A549 (cell line): ENCODE measurements at regions not wholly inside any gene's neighbourhood (a gene's known extent, or its start where the extent isn't known, plus 50 kb on each side); places are given as distances from the start of the nearest gene placed in this dataset.

Experiments used
- ATAC-seq, 2 experiments: fragments of 200-7000 bp in 1 of 2; fragments of >200 bp in 1 of 2; cut with Nextera tagmentation in 1 of 2; cut with Tn5 transposase in 1 of 2; 3 replicates each; pipeline versions ENCODE4 v1.8.0 to v1.9.1; 2018 to 2020; ENCODE audit warnings: mild to moderate bottlenecking in 1 of 2, moderate library complexity in 1 of 2
- CTCF ChIA-PET: fragments of 300-600 bp; sonication (Branson Sonifier 250); formaldehyde crosslinking; extraction: SDS; loops from one replicate; lab custom pipeline; 2021; ENCODE audit warnings: antibody characterized with exemption, inconsistent platforms; lab: Yijun Ruan, JAX
- POLR2A ChIA-PET: fragments of 350-600 bp; formaldehyde crosslinking; extraction: SDS; loops from one replicate; lab custom pipeline; 2021; ENCODE audit warnings: antibody characterized with exemption, inconsistent platforms; lab: Yijun Ruan, JAX
- DNase-seq, 2 experiments: peaks; one replicate each; pipeline versions ENCODE4 v3.0.0 to v3.0.0-alpha.2; 2011 to 2016; ENCODE audit warnings: low read depth in 1 of 2, low spot score in 1 of 2
- FAIRE-seq: peaks from 2 replicates; lab custom pipeline; 2011; peaks lifted over from hg19 to GRCh38; lab: Jason Lieb, UNC
- H3K27ac ChIP-seq, 2 experiments: fragments of >200 bp; sonication (Bioruptor Twin); formaldehyde crosslinking; 3 replicates each; pipeline ENCODE4 v1.5.1; 2016 to 2017
- H3K4me1 ChIP-seq: fragments of >200 bp; sonication (Bioruptor Twin); formaldehyde crosslinking; 3 replicates; pipeline ENCODE4 v1.6.1; 2016
- H3K4me2 ChIP-seq: fragments of >200 bp; sonication (Bioruptor Twin); formaldehyde crosslinking; 3 replicates; pipeline ENCODE4 v1.6.1; 2016
- H3K4me3 ChIP-seq: fragments of >200 bp; sonication (Bioruptor Twin); formaldehyde crosslinking; 3 replicates; pipeline ENCODE4 v1.5.1; 2016
- H3K9me3 ChIP-seq: fragments of >200 bp; sonication (Bioruptor Twin); formaldehyde crosslinking; 3 replicates; pipeline ENCODE4 v1.6.1; 2016
- CBX2 ChIP-seq: fragments of 200-600 bp; sonication (generic); IDR thresholded peaks from 2 replicates; pipeline ENCODE4 v1.6.1; 2016; ENCODE audit warnings: low read depth, mild to moderate bottlenecking, borderline replicate concordance
- CEBPB ChIP-seq, 2 experiments: fragments of >200 bp in 1 of 2; sonication (Bioruptor Twin) in 1 of 2; formaldehyde crosslinking in 1 of 2; IDR thresholded peaks; 2 replicates each; pipeline ENCODE4 v1.6.1; 2012 to 2016
- EP300 ChIP-seq, 2 experiments: fragments of >200 bp; sonication (Bioruptor Twin); formaldehyde crosslinking; IDR thresholded peaks; 2 replicates in 1 of 2; 3 replicates in 1 of 2; pipeline ENCODE4 v1.6.1; 2016 to 2017
- FOXS1 ChIP-seq: fragments of 250-450 bp; sonication (Bioruptor Pico); IDR thresholded peaks from 2 replicates; pipeline ENCODE4 v1.5.0; 2020; ENCODE audit warnings: mild to moderate bottlenecking, moderate library complexity
- HDAC2 ChIP-seq: fragments of 200-600 bp; sonication (generic); IDR thresholded peaks from 2 replicates; pipeline ENCODE4 v1.6.1; 2016
- KDM5A ChIP-seq: fragments of 200-600 bp; sonication (generic); IDR thresholded peaks from 2 replicates; pipeline ENCODE4 v1.6.1; 2016; ENCODE audit warnings: antibody characterized with exemption, mild to moderate bottlenecking
- MYC ChIP-seq: IDR thresholded peaks from 2 replicates; pipeline ENCODE4 v1.6.1; 2012; ENCODE audit warnings: mild to moderate bottlenecking, inconsistent platforms, low read length, improper control_type of control experiment, borderline replicate concordance
- POLR2A ChIP-seq: IDR thresholded peaks from 2 replicates; pipeline ENCODE4 v1.6.1; 2012; ENCODE audit warnings: mild to moderate bottlenecking, low read length
- RCOR1 ChIP-seq: fragments of 150-350 bp; IDR thresholded peaks from 2 replicates; pipeline ENCODE4 v1.6.1; 2014; ENCODE audit warnings: antibody characterized with exemption, low read length, low read depth
- RFX5 ChIP-seq: fragments of 450-650 bp; IDR thresholded peaks from 2 replicates; pipeline ENCODE4 v1.7.1; 2014; ENCODE audit warnings: antibody characterized with exemption, mild to moderate bottlenecking, moderate library complexity
- RNF2 ChIP-seq: fragments of 200-600 bp; sonication (generic); IDR thresholded peaks from 2 replicates; pipeline ENCODE4 v1.6.1; 2016; ENCODE audit warnings: low read depth, mild to moderate bottlenecking, antibody characterized with exemption, moderate library complexity, borderline replicate concordance
- TFCP2L1 ChIP-seq: fragments of 250-450 bp; sonication (Bioruptor Pico); IDR thresholded peaks from 2 replicates; pipeline ENCODE4 v1.5.0; 2021; ENCODE audit warnings: mild to moderate bottlenecking
- TP53 ChIP-seq: fragments of 250-450 bp; sonication (Bioruptor Pico); IDR thresholded peaks from 2 replicates; pipeline ENCODE4 v1.5.0; 2021; ENCODE audit warnings: mild to moderate bottlenecking, moderate library complexity
- ZFP36 ChIP-seq: fragments of 450-650 bp; IDR thresholded peaks from 2 replicates; pipeline ENCODE4 v1.6.1; 2014; ENCODE audit warnings: borderline replicate concordance; ENCODE audit not compliant: partially characterized antibody
- WGBS: methylation state at CpG from one replicate; pipeline ENCODE4 v1.1.6; 2017; ENCODE audit errors: missing lambda C conversion rate; 5-methylcytosine and 5-hydroxymethylcytosine counted together
- TF ChIP-seq, protein P1 (sequence below): IDR thresholded peaks from 2 replicates; pipeline ENCODE4 v1.6.1; 2012
- TF ChIP-seq, protein P2 (sequence below): fragments of 200-600 bp; sonication (generic); IDR thresholded peaks from 2 replicates; pipeline ENCODE4 v1.6.1; 2016; ENCODE audit warnings: antibody characterized with exemption, mild to moderate bottlenecking, moderate library complexity
- TF ChIP-seq, protein P3 (sequence below): fragments of >200 bp; sonication (Bioruptor Twin); formaldehyde crosslinking; IDR thresholded peaks from 3 replicates; pipeline ENCODE4 v1.6.1; 2016
- TF ChIP-seq, protein P4 (sequence below): fragments of 150-350 bp; IDR thresholded peaks from 2 replicates; pipeline ENCODE4 v1.6.1; 2014; ENCODE audit warnings: low read depth, mild to moderate bottlenecking, low read length
- TF ChIP-seq, protein P5 (sequence below): IDR thresholded peaks from 2 replicates; pipeline ENCODE4 v1.6.1; 2012
- TF ChIP-seq, protein P6 (sequence below): fragments of 250-450 bp; sonication (Bioruptor Pico); IDR thresholded peaks from 2 replicates; pipeline ENCODE4 v1.5.0; 2020; ENCODE audit warnings: low read depth, mild to moderate bottlenecking, moderate library complexity

DNA sequence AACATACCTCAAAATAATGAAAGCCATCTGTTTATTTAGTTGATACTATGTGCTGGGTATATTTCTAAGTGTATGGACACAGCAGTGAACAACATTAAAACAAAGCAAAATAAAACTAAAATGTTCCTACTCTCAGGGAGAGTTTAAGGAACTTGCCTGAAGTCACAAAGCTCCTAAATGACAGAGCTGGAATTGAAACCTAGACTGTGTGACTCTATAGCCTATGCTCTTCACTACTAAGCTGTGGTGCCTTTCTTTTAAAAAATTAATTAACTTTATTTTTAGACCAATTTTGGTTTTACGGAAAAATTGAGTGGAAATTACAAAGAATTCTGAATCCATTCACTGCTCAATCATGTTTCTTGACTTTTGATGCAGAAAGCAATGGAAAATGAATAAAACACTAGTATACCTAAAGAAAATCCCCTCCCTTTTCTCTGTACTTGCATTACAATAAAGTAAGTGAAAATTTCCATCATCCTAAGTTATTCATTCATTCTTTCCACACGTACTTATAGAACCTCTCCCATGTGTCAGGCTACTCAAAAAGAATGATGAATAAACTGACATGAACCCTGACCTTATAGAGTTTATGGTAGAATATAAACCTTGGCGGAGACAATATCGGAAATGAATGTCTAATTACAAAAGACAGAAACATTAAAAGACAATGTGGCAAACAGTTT is 189.8 kb upstream of the RBMS3 start:
- Histone ChIP-seq H3K4me2 (no peak overlapping the region), H3K27ac (no peak overlapping the region), H3K4me1 (no peaks in the 10 kb centered on the region), H3K4me3 (no peak overlapping the region), H3K9me3 (no peaks in the 10 kb centered on the region)
- TF ChIP-seq EP300 (IDR thresholded peaks at IDR 0.05) (no peak), MYC (no peak), KDM5A (no peak), RNF2 (no peak), POLR2A (no peak), RCOR1 (no peak), TFCP2L1 (CRISPR knock-in tag) (no peak), CEBPB (IDR thresholded peaks at IDR 0.05) (no peak), FOXS1 (no peak), ZFP36 (no peak), RFX5 (no peak)
- TF ChIP-seq, protein P1, sequence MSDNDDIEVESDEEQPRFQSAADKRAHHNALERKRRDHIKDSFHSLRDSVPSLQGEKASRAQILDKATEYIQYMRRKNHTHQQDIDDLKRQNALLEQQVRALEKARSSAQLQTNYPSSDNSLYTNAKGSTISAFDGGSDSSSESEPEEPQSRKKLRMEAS: no peak
- TF ChIP-seq, protein P2, sequence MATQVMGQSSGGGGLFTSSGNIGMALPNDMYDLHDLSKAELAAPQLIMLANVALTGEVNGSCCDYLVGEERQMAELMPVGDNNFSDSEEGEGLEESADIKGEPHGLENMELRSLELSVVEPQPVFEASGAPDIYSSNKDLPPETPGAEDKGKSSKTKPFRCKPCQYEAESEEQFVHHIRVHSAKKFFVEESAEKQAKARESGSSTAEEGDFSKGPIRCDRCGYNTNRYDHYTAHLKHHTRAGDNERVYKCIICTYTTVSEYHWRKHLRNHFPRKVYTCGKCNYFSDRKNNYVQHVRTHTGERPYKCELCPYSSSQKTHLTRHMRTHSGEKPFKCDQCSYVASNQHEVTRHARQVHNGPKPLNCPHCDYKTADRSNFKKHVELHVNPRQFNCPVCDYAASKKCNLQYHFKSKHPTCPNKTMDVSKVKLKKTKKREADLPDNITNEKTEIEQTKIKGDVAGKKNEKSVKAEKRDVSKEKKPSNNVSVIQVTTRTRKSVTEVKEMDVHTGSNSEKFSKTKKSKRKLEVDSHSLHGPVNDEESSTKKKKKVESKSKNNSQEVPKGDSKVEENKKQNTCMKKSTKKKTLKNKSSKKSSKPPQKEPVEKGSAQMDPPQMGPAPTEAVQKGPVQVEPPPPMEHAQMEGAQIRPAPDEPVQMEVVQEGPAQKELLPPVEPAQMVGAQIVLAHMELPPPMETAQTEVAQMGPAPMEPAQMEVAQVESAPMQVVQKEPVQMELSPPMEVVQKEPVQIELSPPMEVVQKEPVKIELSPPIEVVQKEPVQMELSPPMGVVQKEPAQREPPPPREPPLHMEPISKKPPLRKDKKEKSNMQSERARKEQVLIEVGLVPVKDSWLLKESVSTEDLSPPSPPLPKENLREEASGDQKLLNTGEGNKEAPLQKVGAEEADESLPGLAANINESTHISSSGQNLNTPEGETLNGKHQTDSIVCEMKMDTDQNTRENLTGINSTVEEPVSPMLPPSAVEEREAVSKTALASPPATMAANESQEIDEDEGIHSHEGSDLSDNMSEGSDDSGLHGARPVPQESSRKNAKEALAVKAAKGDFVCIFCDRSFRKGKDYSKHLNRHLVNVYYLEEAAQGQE: no peak
- TF ChIP-seq, protein P3, sequence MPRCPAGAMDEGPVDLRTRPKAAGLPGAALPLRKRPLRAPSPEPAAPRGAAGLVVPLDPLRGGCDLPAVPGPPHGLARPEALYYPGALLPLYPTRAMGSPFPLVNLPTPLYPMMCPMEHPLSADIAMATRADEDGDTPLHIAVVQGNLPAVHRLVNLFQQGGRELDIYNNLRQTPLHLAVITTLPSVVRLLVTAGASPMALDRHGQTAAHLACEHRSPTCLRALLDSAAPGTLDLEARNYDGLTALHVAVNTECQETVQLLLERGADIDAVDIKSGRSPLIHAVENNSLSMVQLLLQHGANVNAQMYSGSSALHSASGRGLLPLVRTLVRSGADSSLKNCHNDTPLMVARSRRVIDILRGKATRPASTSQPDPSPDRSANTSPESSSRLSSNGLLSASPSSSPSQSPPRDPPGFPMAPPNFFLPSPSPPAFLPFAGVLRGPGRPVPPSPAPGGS: no peak
- TF ChIP-seq, protein P4, sequence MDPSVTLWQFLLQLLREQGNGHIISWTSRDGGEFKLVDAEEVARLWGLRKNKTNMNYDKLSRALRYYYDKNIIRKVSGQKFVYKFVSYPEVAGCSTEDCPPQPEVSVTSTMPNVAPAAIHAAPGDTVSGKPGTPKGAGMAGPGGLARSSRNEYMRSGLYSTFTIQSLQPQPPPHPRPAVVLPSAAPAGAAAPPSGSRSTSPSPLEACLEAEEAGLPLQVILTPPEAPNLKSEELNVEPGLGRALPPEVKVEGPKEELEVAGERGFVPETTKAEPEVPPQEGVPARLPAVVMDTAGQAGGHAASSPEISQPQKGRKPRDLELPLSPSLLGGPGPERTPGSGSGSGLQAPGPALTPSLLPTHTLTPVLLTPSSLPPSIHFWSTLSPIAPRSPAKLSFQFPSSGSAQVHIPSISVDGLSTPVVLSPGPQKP: no peak
- TF ChIP-seq, protein P5, sequence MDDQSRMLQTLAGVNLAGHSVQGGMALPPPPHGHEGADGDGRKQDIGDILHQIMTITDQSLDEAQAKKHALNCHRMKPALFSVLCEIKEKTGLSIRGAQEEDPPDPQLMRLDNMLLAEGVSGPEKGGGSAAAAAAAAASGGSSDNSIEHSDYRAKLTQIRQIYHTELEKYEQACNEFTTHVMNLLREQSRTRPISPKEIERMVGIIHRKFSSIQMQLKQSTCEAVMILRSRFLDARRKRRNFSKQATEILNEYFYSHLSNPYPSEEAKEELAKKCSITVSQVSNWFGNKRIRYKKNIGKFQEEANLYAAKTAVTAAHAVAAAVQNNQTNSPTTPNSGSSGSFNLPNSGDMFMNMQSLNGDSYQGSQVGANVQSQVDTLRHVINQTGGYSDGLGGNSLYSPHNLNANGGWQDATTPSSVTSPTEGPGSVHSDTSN: no peak
- 65% methylated on average over 4 of the region's 4 CpGs for WGBS
- CTCF ChIA-PET: no interaction called here
- FAIRE-seq (no peak), ATAC-seq (no peak), DNase-seq (no peak)
- POLR2A ChIA-PET: no interaction called here

DNA sequence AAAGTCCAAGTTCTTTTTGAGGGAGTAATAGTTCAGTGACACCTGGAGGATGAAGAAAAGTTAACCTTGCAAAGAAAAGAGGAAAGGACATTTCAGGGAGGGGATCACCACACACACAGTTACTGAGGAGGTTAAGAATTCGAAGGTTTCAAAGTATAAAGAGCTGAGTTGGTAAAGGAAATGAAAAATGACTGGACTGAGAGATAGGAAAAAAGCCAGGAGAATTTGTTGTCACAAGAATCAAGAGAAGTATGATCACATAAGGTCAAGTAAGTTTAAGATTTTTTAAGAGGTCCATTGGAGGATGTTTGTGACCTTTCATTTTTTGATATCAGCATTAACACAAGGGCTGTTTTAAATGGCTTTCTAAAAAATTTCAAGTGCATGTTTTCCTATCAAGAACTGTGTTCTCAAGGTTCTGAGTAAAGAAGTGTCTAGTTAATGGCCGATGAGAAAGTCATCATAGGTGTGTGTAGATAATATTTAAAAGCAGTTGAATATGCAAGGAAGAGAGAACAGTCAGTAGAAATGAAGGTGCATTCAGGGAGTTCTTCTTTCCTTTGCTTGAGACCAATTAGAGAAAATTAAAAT is 189.2 kb upstream of the RBMS3 start:
- TF ChIP-seq TP53: no peak
- TF ChIP-seq CBX2: no peak
- TF ChIP-seq HDAC2: no peak
- TF ChIP-seq, protein P6, sequence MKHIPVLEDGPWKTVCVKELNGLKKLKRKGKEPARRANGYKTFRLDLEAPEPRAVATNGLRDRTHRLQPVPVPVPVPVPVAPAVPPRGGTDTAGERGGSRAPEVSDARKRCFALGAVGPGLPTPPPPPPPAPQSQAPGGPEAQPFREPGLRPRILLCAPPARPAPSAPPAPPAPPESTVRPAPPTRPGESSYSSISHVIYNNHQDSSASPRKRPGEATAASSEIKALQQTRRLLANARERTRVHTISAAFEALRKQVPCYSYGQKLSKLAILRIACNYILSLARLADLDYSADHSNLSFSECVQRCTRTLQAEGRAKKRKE (CRISPR knock-in tag): no peak
- Histone ChIP-seq H3K27ac (no peak overlapping the region), H3K4me2 (no peak overlapping the region), H3K4me3 (no peak overlapping the region), H3K4me1 (no peaks in the 10 kb centered on the region), H3K9me3 (no peaks in the 10 kb centered on the region)
- ATAC-seq: no peak
- no peak for DNase-seq
- ChIA-PET POLR2A (no interaction called here), CTCF (no interaction called here)
- no peak for FAIRE-seq
- 10% methylated on average over 2 of the region's 2 CpGs for WGBS
